C4-2B (cell line): ENCODE measurements at regions not wholly inside any gene's neighbourhood (a gene's known extent, or its start where the extent isn't known, plus 50 kb on each side); places are given as distances from the start of the nearest gene placed in this dataset.
"Not testable (repeated sequence)": the region's sequence is repeated elsewhere in the genome, so short reads cannot be mapped to it uniquely, and the experiment has no call there.

ENCODE experiments used
- H3K27ac ChIP-seq: fragments of 450-650 bp; 2 replicates; pipeline ENCODE4 v1.5.1; 2017
- ZFX ChIP-seq: fragments of 450-650 bp; IDR thresholded peaks from 2 replicates; pipeline ENCODE4 v1.6.1; 2017
- TF ChIP-seq, protein P1 (sequence below): fragments of 450-650 bp; conservative IDR thresholded peaks from 2 replicates; pipeline ENCODE4 v1.5.1; 2017; ENCODE audit warnings: mild to moderate bottlenecking

DNA sequence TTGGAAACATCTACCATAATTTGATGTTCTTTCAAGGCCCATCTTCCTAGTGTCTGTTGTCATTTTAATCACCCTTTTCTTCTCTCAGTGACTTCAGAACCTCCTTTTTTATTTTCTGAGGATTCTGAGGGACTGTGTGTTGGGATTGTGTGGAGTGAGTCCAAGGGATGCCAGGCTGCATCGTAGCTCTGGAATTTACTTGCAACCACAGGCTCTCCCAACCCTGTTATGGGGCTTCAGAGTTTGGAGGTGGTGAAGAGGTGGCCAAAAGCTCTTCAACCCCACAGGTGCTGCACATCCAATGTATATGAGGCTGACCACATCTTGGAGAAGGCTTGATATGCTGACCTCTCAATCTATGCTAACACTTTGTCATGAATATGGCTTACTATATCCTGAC, 79.5 kb upstream of the GPR141 start:
- H3K27ac ChIP-seq: no peak overlapping the region
- TF ChIP-seq, protein P1, sequence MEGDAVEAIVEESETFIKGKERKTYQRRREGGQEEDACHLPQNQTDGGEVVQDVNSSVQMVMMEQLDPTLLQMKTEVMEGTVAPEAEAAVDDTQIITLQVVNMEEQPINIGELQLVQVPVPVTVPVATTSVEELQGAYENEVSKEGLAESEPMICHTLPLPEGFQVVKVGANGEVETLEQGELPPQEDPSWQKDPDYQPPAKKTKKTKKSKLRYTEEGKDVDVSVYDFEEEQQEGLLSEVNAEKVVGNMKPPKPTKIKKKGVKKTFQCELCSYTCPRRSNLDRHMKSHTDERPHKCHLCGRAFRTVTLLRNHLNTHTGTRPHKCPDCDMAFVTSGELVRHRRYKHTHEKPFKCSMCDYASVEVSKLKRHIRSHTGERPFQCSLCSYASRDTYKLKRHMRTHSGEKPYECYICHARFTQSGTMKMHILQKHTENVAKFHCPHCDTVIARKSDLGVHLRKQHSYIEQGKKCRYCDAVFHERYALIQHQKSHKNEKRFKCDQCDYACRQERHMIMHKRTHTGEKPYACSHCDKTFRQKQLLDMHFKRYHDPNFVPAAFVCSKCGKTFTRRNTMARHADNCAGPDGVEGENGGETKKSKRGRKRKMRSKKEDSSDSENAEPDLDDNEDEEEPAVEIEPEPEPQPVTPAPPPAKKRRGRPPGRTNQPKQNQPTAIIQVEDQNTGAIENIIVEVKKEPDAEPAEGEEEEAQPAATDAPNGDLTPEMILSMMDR: no peak
- no peak for TF ChIP-seq ZFX

DNA sequence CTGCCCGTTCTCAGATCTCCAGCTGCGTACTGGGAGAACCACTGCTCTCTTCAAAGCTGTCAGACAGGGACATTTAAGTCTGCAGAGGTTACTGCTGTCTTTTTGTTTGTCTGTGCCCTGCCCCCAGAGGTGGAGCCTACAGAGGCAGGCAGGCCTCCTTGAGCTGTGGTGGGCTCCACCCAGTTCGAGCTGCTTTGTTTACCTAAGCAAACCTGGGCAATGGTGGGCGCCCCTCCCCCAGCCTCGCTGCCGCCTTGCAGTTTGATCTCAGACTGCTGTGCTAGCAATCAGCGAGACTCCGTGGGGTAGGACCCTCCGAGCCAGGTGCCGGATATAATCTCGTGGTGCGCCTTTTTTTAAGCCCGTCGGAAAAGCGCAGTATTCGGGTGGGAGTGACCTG, 66.2 kb upstream of the GPR141 start:
- not testable (repeated sequence) for H3K27ac ChIP-seq

DNA sequence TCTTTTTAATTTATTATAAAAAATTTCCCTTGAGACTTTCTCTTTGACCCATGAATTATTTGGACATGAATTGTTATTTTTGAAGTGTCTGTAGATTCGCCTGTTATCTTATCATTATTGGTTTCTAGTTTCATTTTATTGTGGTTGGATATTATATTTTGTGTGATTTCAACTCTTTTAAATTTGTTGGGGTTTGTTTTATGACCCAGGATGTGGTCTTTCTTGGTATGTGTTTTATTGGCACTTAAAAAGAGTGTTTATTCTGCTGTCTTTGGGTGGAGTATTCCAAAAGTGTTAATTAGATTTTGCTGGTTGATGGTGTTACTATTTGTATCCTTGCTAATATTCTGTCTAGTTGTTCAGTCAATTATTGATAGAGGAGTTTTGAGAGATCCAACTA, 50.5 kb upstream of the GPR141 start:
- H3K27ac ChIP-seq: no peak overlapping the region
- TF ChIP-seq ZFX: no peak
